C1 segment of cervical spinal cord (tissue), 14 donors: ENCODE measurements at regions not wholly inside any gene's neighbourhood (a gene's known extent, or its start where the extent isn't known, plus 50 kb on each side); places are given as distances from the start of the nearest gene placed in this dataset.
"Not testable (repeated sequence)": the region's sequence is repeated elsewhere in the genome, so short reads cannot be mapped to it uniquely, and the experiment has no call there.

ENCODE experiments used
- DNase-seq, 14 donors: peaks; one replicate each; lab custom pipeline; 2025; lab: John Stamatoyannopoulos, UW

DNA sequence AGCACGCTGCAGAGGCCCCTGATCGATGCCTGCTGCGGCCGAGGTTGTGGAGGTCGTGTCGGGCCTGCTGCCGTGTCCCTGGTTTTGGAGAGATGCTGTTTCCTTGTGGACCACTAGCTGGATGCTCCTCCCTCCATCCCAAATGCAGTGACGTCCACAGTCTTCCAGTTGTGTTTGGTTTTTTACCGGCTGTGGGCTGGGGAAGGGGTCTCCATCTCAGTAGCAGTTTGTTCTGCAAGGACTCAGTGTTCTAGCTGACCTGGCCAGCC lies 143.0 kb upstream of the SHH start:
- DNase-seq, result no peak

DNA sequence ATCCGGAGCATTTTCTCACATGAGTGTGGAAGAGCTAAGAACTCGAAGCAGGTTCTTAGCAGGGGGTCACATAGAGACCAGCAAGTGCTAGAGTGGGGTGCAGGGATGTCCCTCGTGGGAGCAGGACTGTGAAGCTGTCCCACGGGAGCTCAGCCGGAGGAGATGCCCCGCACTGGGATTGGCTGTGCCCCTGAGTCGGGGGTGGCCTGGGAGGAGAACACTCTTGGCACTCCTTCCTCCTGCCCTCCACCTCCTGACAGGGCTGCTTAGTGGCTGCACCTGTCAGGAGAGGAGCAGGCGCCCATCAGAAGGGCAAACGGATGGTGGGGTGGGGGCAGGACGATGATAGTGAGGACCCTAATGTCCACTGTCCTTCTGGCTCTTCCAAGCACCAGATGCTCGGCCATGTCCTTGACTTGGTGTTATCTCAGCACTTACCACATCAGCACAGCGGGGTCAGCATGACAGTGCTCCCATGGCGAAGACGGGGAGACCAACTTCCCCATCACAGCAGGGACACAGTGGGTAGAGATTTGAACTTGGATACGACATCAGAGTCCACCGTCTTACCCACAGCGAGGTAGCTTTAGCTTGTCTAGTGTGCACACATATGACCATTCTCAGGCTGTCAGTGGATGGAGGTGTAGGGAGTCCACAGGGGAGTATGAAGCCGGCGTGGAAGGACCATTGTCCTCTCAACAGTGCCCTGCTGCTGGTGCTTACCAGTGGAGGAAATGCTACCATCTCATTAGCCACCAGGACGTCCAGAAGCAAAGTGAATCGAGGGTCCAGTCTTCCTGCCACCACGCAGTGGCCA lies 142.5 kb upstream of the SHH start:
- DNase-seq, result no peak

DNA sequence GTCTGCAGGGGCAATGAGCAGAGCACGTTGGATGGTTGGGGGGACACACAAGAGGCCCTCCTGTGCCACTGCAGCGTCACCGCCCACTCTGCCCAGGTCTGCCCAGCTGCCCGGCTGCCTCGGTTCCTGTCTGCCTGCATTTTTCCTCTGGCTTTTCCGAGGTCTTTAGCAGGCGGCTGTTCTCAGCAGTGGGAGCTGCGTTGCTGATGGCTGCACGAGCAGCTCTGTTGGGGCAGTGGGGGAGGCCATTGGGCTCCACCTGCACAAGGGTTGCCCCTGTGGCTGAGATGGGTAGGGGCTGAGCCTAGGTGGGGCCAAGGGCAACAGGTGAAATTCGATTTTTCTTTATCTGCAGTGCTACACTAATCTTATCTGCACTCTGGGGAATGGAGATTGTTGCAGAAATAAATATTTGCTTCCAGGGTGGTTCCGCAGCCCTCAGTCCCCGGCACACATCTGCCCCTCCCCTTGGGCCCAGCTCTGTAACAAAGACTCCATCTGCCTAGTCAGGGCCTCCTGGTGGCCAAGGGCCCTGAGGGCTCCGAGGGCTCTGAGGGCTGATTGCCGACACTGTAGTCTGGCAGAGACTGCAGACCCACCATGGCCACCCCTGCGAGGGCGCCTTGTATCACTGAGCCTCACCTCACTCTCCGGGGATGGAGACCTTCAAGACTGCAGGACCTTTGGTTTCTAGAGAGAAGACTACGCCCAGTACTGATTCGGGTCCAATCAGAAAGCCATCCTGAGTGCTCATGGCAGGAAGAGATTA lies 141.7 kb upstream of the SHH start:
- no peak for DNase-seq

DNA sequence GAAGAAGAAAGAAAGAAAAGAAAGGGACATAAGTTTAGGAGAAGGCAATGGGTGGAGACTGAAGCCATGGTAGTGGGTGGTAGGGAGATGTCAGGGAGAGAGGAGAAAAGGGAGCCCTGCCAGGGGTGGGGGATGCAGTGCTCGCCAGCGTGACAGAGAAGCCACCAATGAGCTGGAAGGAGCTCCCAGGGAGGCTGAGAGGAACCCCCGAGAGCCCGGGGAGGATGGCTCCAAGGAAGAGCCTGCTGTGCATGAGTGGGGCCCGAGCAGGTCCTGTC lies 141.2 kb upstream of the SHH start:
- DNase-seq, result no peak

DNA sequence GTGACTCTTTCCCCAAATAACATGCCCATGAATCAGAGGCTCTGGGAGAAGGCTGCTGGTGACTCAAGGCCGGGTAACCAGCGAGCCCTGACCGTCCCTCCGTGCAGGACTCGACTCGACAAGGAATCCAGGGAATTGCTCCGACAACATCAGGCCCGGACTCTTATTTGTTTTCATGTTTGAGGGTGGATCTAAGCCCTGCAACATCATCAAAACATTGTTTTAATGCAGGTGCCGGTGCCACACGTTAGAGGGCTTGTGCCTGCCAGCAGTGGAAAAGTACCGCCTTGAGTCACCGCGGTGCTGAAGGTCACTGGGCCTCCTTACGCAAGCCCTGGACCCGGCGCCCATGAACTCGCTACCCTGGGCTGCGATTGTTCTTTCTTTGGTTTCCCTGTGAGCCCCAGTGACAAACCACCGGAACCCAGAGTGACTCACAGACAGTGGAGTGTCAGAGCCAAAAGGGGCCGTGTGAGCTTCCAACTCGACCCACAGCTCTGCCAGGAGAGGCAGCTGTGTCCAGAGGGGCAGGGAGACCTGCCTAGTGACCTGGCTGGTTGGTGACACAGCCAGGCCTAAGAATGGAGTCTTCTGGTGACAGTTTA lies 139.4 kb upstream of the SHH start:
- peak in 1 of 14 donors; percentile 7 for DNase-seq

DNA sequence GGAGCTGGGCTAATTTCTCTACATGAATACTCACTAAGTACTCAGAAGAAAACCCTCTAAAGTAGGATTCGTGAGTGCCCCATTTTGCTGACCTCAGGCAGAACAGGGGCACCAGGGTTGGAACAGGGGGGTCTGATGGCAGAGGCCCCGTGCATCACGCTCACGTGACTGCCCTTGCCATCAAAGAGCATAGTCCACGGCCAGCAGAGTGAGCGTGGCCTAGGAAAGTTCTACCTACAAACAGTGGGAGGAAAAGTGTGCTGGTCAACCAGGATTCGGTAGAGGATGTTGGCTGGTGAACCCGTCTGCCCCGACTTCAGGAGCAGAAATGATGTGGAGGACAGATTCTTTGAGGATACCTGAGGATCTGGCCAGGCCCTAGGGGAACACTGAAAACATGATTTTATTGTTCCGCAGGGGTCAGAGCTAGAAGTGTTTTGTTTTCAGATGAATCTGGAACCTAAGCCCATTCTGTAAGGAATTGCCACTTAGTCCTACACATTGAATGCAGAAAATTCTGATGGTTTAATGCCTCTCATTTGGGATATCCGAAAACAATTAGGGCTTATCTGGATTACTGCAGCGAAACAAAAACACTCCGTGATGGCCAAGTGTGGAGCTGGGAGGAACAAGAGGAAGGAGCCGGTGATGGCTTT lies 138.8 kb upstream of the SHH start:
- DNase-seq, result no peak

DNA sequence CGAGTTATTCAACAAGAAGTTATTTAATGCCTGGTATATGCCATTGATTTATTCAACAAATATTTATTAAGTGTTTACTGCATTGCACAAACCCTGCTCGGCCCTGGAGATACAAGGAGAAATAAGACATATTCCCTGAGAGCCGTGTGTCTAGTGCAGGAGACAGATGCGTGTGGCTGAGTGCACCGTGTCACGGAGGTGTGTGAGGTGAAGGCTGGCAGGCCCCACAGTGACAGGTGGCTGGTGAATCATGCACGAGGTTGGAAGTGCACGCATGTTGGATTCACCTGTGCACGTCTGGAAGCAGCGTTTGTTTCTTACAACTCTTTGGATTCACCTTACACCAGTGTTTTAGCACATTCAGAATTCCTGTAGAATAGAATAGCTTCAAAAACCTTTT lies 136.6 kb upstream of the SHH start:
- DNase-seq, result no peak

DNA sequence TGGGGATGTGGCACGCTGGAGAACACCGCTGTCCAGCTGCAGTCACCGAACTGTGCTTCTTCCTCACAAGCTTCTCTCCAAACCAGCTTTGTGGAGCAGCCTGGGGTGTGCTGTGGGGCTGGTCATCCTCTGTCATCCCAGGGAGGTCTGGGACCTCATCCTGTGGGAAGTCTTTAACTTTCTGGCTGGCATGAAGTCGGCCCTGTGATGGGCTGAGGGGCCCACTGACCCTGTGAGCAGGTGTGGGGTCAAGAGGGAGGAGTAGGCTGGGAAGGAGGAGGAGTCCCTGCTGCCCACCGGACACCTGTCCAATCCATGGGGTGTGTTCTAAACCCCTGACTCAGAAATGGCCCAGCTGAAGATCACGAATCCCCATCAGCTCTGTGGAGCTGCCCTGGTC lies 136.2 kb upstream of the SHH start:
- no peak for DNase-seq

DNA sequence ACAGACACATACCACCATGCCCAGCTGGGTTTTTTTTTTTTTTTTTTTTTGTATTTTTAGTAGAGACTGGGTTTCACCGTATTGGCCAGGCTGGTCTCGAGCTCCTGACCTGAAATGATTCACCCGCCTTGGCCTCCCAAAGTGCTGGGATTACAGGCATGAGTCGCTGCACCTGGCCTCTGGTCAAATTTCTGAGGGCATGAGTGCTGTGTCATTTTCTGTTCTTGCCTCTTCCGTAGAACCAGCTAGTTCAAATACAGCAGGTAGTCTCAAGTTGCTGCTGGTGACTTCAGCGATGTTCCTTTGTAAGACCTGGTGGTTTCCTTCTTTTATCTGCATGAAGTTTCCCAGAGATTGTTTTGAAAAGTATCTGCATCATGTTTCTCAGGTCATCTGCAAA lies 134.8 kb upstream of the SHH start:
- DNase-seq, result no peak

DNA sequence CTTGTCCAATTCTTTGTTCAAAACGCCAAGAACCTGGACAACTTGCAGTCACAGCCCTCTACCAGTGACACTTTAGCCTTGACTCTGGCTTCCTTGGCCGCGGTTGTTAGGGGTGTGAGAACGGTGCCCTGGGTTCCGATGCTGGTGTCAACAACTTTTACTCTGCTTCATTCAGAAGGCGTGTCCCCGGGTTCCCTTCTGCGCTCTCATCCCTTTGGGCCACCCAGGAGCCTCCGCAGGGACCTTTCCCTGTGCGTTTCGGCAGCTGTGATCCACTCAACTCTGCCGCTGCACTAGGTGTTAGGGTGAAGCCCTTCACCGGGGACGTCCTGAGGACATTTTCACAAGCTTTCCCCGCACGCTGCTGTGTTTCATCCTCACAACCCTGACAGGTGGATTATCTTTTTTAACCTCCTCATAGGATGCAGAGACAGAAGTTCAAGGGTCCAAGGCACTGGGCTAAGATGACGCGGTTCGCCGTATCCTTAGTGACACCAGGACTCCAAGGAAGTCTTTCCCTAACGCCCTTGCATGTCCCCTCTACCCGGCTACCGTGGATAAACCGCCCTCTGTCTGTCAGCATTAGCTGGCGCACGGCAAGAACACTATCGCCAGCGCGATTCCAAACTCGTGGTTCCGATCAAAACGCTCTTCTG lies 133.5 kb upstream of the SHH start:
- DNase-seq, result no peak

DNA sequence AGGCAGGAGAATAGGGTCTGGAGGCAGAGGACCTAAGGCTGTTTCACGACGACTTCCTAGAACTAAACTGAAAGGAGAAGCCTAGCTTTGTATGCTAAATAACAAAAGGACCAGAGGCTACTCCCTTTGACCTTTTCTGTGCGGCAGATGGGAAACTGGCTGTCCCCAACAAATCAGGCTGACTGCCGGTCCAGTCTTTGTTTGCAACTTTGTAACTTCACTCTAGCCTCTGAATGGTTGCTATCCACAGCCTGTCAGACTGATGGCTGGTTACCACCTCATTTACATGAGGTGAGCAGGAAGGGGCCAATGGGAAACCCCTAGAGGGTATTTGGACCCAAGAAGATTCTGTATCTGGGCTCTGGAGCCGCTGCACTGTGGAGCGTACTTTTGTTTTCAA lies 132.6 kb upstream of the SHH start:
- DNase-seq, result no peak

DNA sequence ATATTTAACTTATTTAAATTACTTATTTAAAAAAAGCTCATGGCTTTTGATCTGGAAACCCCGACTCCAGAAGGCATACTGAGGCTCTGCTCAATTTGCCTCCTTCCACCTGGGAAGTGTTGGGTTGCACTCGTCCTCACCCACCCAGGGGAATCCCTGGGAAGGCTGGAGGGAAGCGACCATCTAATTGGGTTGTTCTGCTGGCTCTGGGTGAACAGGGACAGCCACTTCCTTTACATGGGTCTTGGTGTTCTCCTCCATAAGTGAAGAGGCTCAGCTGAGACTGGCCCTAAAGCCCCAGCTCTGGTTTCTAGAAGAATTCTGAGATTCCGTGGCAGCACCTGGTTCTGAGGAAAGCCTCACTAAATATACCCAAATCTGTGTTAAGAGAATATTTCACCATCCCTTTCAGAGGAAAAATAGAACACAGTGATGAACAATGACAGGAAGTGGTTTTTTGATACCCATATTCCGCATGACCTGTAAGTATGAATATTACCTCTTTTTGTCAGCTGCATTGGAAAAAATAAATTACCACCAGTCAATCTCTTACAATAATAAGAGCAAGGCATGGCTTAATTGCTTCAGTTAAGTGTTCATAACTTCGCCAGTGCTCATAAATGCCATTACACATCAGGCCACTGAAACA lies 131.1 kb upstream of the SHH start:
- no peak for DNase-seq

DNA sequence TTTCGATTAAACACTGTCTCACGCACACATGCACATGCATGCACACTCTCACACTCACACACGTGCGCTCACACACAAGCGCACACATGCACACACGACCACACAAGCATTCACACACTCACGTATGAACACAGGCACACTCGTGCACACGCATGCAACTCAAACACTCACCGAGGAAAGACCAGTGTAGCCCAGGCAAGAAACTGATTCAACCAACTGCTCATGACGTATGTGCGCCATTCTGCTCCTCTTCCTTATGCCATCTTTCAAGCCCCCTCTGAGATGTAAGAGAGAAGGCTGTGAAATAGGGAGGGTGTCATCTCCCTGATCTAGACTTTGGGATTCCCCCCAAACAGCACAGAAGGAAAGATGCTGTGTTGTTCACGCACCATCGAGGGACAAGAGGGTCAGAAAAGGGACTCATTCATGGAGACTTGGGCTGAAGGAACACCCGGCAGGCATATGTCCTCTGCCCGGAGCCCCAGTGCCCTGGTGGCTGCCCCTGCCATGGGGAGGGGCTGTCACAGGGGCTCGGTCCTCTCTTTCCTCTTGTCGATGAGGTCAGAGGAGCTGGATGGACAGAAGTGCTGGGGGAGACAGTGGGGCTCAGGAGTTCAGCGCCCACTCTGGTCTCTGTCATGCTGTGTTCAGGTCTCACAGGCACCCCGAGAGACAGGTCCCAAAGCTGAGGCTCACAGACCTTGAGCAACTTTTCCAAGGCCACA lies 130.1 kb upstream of the SHH start:
- DNase-seq, result no peak

DNA sequence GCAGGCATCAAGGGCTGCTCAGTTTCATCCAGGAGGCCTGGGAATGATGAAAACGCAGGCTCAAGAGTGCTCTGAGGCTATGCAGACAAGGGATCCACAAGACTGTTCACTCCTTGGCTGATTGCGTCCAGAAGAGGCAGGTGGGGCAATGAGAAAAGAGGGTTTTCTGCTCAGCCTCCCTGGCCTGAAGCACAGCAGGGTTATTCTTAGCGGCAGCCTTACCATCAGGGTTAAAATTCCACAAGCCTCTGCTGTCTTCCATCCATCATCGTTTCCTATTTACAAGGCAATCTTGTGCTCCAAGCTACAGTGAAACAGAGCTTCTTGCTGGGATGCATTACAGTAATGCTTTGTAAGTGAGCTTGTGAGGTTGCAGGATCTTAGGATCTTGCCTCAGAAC lies 129.4 kb upstream of the SHH start:
- no peak for DNase-seq

DNA sequence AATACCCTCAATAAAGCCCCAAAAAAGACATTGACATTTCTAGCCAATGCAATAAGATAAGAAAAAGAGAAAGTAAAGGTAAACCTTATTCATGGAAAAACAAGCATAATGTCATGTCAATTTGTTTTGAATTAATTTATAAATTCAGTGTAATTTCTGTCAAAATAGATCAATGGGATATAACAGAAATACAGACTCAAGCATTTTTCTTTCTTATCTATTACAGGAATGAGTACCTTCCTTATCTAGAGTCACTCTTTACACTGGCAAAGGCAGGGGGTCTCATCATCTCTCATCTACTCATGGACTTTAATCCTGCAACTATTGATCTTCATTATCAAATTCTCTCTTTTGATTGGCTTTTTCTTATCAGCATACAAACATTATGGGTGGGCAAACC lies 127.1 kb upstream of the SHH start:
- DNase-seq, result no peak

DNA sequence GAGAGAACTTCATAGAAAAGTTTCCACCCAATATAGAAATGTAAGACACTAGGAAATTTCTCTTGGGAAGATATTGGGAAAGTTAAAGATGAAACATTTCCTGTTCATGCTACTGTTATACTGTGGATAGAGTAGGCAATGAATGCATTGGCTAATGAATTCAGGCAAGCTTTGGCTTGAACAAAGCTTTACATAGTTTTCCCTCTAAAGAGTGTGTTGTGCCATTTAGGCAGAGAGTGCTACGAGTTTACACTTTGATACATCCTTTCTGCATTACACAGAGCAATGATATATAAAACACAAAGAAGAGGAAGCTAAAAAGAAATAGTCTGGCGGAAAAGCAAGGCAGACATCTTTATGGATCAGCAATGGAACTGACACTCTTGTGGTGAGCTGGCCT lies 125.9 kb upstream of the SHH start:
- DNase-seq, result no peak

DNA sequence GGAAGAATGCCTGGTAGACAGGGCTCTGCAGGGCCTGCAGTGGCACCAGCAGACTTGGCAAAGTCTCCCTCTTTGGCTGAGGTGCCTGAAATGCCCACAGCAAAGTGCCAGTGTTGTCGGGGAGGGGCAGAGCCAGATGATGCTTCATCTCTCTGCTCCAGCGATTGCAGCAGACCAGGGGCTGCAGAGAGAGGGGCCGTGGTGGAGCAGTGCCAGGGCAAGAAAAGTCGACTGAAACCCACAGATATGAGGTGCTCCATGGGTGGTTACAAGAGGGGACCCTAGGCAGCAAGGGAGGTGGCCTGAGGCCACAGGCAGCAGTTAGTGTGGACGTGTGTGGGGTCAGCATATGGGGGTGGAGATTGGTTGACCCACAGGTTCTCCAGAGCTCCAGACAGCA lies 123.5 kb upstream of the SHH start:
- DNase-seq, result no peak

DNA sequence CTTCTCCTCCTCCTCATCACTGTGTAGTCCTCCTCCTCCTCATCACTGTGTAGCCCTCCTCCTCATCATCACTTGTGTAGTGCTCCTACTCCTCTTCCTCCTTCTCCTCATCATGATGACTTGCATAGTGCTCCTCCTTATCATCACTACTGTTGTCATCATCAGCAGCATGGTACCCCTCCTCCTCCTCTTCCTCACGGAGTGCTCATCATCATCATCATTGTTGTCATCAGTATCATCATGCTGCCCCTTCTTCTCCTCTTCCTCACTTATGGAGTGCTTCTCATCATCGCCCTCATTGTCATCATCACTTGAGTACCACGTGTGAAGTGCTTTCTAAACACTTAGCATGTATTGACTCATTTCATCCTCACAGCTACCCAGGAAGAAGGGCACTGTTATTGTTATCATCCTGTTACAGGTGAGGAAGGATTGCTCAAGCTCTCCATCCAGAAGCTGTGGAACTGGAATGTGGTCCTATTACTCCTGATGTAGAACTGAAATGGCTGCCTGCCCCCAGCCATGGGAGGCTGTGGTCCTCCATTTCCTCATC lies 122.8 kb upstream of the SHH start:
- DNase-seq, result no peak

DNA sequence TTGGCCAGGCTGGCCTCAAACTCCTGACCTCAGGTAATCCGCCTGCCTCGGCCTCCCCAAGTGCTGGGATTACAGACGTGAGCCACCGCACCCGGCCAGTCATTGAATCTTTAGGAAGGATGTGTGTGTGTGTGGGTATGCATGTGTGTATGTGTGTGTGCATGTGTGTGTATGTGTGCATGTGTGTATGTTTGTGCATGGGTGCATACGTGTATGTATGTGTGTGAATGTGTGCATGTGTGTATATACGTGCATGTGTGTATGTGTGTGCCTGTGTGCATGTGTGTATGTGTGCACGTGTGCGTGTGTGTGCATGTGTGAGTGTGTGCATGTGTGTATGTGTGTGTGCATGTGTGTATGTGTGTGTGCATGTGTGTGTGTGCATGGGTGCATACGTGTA lies 120.1 kb upstream of the SHH start:
- not testable (repeated sequence) for DNase-seq

DNA sequence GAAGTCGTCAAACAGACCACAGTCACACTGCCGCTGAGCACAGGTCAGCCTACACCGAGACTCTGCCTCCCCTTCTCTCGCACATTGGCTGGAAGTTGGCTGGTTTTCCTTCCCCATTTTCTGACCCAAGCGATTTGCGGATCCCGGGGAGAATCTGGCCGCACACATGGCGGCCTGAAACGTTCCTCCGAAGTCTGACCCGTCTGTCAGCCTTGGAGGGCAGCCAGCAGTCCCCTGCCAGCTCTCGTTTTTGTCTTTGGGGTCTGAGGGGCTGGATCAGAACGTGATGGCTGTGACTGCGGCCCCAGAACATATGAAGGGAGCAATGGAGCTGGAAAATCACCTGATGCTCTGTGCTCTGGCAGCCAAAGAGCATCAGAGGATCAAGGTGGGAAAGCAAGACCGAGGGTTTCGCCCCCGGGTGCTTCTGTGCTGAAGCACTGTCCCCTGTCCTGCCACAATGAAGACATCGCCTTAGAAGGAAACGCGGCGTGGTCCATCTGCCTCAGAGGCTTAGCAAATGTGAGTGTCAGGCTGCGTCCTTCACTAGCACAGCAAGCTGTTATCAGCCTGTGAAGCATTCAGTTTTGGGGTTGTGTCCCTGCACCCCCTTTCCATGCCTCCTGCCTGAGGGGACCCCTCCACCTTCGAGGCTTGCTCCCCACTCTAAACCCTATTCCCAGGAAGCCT lies 119.3 kb upstream of the SHH start:
- DNase-seq, result no peak
